Transverse colon (tissue), 4 donors: ENCODE measurements at regions not wholly inside any gene's neighbourhood (a gene's known extent, or its start where the extent isn't known, plus 50 kb on each side); places are given as distances from the start of the nearest gene placed in this dataset.

Source experiments
- DNase-seq: peaks from one replicate; pipeline ENCODE4 v3.0.0-alpha.2; 2019
- H3K27ac ChIP-seq, 4 donors: fragments of 200-600 bp; sonication (generic); 2 replicates each; pipeline ENCODE4 v1.5.1; 2016 to 2018; ENCODE audit warnings: inconsistent platforms in 4 of 4
- H3K27me3 ChIP-seq: fragments of 200-600 bp; sonication (generic); 2 replicates; pipeline ENCODE4 v1.5.1; 2017; ENCODE audit warnings: inconsistent platforms
- H3K36me3 ChIP-seq, 4 donors: fragments of 200-600 bp; sonication (generic); 2 replicates each; pipeline ENCODE4 v1.5.1; 2017 to 2019; ENCODE audit warnings: inconsistent platforms in 4 of 4
- H3K4me1 ChIP-seq, 4 donors: fragments of 200-600 bp; sonication (generic); 2 replicates each; pipeline ENCODE4 v1.5.1; 2017 to 2020; ENCODE audit warnings: inconsistent platforms in 4 of 4
- H3K4me3 ChIP-seq, 4 donors: fragments of 200-600 bp; sonication (generic); 1 replicate in 1 of 4; 2 replicates in 3 of 4; pipeline versions ENCODE4 v1.5.1 to v1.6.1; 2017 to 2019; ENCODE audit warnings: inconsistent platforms in 4 of 4
- H3K9me3 ChIP-seq, 2 donors: fragments of 200-600 bp; sonication (generic); 2 replicates each; pipeline ENCODE4 v1.5.1; 2017 to 2019; ENCODE audit warnings: inconsistent platforms in 2 of 2
- CTCF ChIP-seq, 5 experiments: fragments of 200-600 bp in 3 of 5; fragments of 450-650 bp in 2 of 5; sonication (generic) in 3 of 5; IDR thresholded peaks; 1 replicate in 2 of 5; 2 replicates in 3 of 5; pipeline ENCODE4 v1.5.1; 2016 to 2017; ENCODE audit warnings: antibody characterized with exemption in 5 of 5, inconsistent platforms in 3 of 5, mild to moderate bottlenecking in 2 of 5, moderate library complexity in 1 of 5
- EP300 ChIP-seq: sonication (generic); formaldehyde crosslinking; IDR thresholded peaks from one replicate; pipeline ENCODE4 v1.6.1; 2017; ENCODE audit warnings: antibody characterized with exemption, low read depth
- POLR2A ChIP-seq: fragments of 450-650 bp; IDR thresholded peaks from one replicate; pipeline ENCODE4 v1.6.1; 2016; ENCODE audit warnings: antibody characterized with exemption, mild to moderate bottlenecking, moderate library complexity
- POLR2AphosphoS5 ChIP-seq, 3 donors: sonication (generic); formaldehyde crosslinking; IDR thresholded peaks; one replicate each; pipeline ENCODE4 v1.6.1; 2016; ENCODE audit warnings: antibody characterized with exemption in 3 of 3
- WGBS, 2 donors: methylation state at CpG; one replicate each; pipeline ENCODE4 v1.1.5; 2018; ENCODE audit warnings: low coverage in 1 of 2; 5-methylcytosine and 5-hydroxymethylcytosine counted together
- in situ Hi-C, 4 donors: fragments of 200-750 bp; cut with MboI; loops; one replicate each; pipeline versions ENCODE4 v1.15.0 to v1.15.1; 2017; ENCODE audit warnings: low sequenced_read_pairs in 3 of 4, low pct_ligation_motif_present in 1 of 4, low pct_unique_long_range_greater_than_20kb in 1 of 4
- intact Hi-C: fragments of 100-400 bp; cut with DNase I; formaldehyde crosslinking; loops from one replicate; pipeline ENCODE4 v1.15.1; 2023; ENCODE audit warnings: low total_unique reads

GRCh38 chr3:110679285-110679684 lies 392.3 kb upstream of the NECTIN3 start:
- H3K27ac ChIP-seq = no peak overlapping the region
- TF ChIP-seq POLR2A (no peak), EP300 (no peak), POLR2AphosphoS5 (IDR thresholded peaks at IDR 0.05) (no peak), CTCF (IDR thresholded peaks at IDR 0.05) (no peak)
- 47 to 68% methylated on average over 2 of the region's 2 CpGs for WGBS, 2 donors
- in situ Hi-C loops (no loop called here), intact Hi-C loops (no loop called here)
- no peak for DNase-seq
- no peaks in the 10 kb centered on the region for H3K4me1 ChIP-seq
- H3K27me3 ChIP-seq = no peaks in the 10 kb centered on the region
- H3K36me3 ChIP-seq = no peaks in the 10 kb centered on the region
- H3K9me3 ChIP-seq = no peaks in the 10 kb centered on the region
- no peak overlapping the region for H3K4me3 ChIP-seq

GRCh38 chr3:110680450-110680849 lies 391.2 kb upstream of the NECTIN3 start:
- no peak overlapping the region for H3K4me3 ChIP-seq
- no peaks in the 10 kb centered on the region for H3K9me3 ChIP-seq
- intact Hi-C loops = no loop called here
- no peaks in the 10 kb centered on the region for H3K36me3 ChIP-seq
- TF ChIP-seq CTCF (IDR thresholded peaks at IDR 0.05) (no peak), POLR2A (no peak), EP300 (no peak), POLR2AphosphoS5 (IDR thresholded peaks at IDR 0.05) (no peak)
- no peak for DNase-seq
- no peak overlapping the region for H3K27ac ChIP-seq
- H3K27me3 ChIP-seq = no peaks in the 10 kb centered on the region
- H3K4me1 ChIP-seq = no peaks in the 10 kb centered on the region
- WGBS, 2 donors = 73 to 77% methylated on average over 5 of the region's 5 CpGs
- in situ Hi-C loops = no loop called here

- no peak overlapping the region for H3K4me3 ChIP-seq
- no peak overlapping the region for H3K27ac ChIP-seq
- in situ Hi-C loops (no loop called here), intact Hi-C loops (no loop called here)
- H3K36me3 ChIP-seq = no peaks in the 10 kb centered on the region
- H3K27me3 ChIP-seq = no peaks in the 10 kb centered on the region
- no peaks in the 10 kb centered on the region for H3K9me3 ChIP-seq
- TF ChIP-seq CTCF (IDR thresholded peaks at IDR 0.05) (no peak), EP300 (no peak), POLR2A (no peak), POLR2AphosphoS5 (IDR thresholded peaks at IDR 0.05) (no peak)
- H3K4me1 ChIP-seq = no peaks in the 10 kb centered on the region
- DNase-seq = no peak
- 81 to 84% methylated on average over 4 of the region's 4 CpGs for WGBS, 2 donors
Observed at GRCh38 chr3:110684466-110684865, 387.1 kb upstream of the NECTIN3 start.

- 69 to 72% methylated on average over 3 to 4 of the region's 4 CpGs for WGBS, 2 donors
- no peak overlapping the region for H3K27ac ChIP-seq
- no peaks in the 10 kb centered on the region for H3K36me3 ChIP-seq
- TF ChIP-seq EP300 (no peak), POLR2AphosphoS5 (IDR thresholded peaks at IDR 0.05) (no peak), POLR2A (no peak), CTCF (IDR thresholded peaks at IDR 0.05) (no peak)
- DNase-seq = no peak
- no peak overlapping the region for H3K4me3 ChIP-seq
- H3K4me1 ChIP-seq = no peaks in the 10 kb centered on the region
- intact Hi-C loops (no loop called here), in situ Hi-C loops (no loop called here)
- H3K9me3 ChIP-seq = no peaks in the 10 kb centered on the region
- no peaks in the 10 kb centered on the region for H3K27me3 ChIP-seq
Observed at GRCh38 chr3:110685630-110686029, 386.0 kb upstream of the NECTIN3 start.
